ENCODE measurements at regions not wholly inside any gene's neighbourhood (a gene's known extent, or its start where the extent isn't known, plus 50 kb on each side); places are given as distances from the start of the nearest gene placed in this dataset.
"Not testable (repeated sequence)": the region's sequence is repeated elsewhere in the genome, so short reads cannot be mapped to it uniquely, and the experiment has no call there.

GRCh38 chr1:118828038-118828437 lies 160.1 kb downstream of the TBX15 start:
- no peak for DNase-seq (ENCODE audit: low read depth in 2 of 2)

GRCh38 chr1:118827636-118828035 lies 160.5 kb downstream of the TBX15 start:
- no peak for DNase-seq (ENCODE audit: low read depth in 2 of 2)

DNA sequence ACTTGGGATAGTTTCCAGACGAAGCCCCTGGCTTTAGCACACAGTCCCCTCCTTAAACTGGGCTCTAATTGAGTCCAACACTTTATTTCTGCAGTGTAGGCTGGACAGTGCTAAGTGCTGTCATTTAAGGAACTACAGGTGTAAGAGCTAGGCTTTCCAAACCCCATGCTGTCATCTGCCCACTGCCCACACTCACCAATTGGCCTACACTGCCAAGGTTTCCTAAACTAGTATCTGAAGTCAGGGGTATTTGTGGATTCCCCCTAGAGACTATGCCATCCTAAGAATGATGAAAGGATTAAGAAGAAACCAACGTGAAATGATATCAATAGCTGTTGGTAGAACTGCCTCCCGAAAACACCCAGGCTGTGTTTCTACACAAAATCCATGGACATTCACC lies 160.9 kb downstream of the TBX15 start:
- no peak for DNase-seq (ENCODE audit: low read depth in 2 of 2)

DNA sequence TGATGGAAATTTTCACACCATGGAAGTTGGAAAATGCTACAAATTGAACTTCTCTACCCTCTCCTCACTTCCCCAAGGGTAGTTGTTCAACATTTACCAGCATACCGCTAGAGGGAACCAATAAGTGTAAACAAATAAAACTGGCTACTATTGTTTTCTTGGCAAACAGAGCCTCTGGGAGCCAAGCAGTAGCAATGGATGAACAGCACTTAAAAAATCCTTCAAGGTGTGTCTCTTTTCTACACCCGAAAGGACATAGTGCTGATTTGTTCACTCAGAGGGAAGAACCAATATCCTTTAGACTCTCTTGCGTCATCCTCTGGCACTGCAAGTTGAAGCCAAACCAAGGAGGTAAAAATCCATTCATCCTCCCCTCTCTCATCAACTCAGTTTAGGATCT lies 161.5 kb downstream of the TBX15 start:
- DNase-seq (ENCODE audit: low read depth in 2 of 2), result no peak

GRCh38 chr1:118825619-118826018 lies 162.5 kb downstream of the TBX15 start:
- DNase-seq (ENCODE audit: low read depth in 2 of 2), result no peak

- DNase-seq (ENCODE audit: low read depth in 2 of 2), result no peak
Observed at GRCh38 chr1:118821801-118822200, 166.3 kb downstream of the TBX15 start.

DNA sequence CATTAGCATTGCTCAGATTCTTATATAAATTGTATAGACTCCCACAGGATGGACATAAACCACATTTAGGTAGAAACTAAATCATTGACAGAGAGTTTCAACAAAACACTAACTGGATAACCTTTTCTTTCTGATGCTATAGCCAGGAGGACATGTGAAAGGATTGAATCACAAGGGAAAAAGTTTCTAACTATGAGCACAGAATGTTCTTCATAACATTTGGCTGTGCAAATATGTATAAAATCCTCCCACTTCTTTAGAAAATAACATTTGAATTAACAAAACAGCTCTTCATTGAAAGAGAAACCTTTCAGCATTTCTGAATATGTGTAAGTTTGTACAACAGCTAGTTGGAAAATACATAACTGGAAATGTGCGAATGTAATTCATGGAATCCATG lies 167.3 kb downstream of the TBX15 start:
- DNase-seq (ENCODE audit: low read depth in 2 of 2), result no peak

- peak in 1 of 2 donors; percentile 24 for DNase-seq (ENCODE audit: low read depth in 2 of 2)
Observed at GRCh38 chr1:118815909-118816308, 172.2 kb downstream of the TBX15 start.

DNA sequence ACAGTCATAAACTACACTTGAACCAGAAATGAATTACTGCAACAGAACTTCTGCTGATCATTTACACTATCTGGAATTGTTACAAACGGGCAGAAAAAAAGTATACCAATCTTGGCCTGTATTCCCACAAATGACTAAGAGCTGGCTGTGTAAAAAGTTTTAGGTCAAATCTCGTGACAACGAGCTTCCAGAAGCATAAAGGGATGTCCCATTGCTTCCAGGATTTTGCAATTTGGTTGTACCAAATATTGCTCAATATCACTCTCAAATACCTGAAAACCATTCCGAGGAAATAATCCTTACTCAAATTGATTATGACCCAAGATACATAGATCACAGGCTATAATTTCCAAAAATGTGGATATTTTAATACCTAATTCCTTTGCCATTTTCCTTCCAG lies 175.6 kb downstream of the TBX15 start:
- DNase-seq (ENCODE audit: low read depth in 2 of 2), result no peak

DNA sequence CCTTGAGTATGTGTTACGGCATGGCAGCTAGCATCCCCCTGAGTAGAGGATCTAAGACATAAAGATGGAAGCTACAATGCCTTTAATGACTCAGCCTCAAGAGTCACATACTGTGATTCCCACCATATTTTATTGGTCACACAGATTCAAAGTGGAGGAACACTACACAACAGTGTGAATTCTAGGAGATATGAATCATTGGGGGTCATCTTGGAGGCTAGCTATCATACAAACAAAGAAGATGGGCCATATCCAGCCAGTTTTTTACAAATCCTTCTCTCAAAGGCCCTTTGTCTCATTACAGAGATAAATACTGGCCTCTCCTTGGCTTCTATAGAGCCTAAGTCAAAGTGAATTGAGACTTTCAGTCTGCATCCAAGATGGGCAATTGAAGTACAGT lies 177.0 kb downstream of the TBX15 start:
- DNase-seq (ENCODE audit: low read depth in 2 of 2), result no peak

DNA sequence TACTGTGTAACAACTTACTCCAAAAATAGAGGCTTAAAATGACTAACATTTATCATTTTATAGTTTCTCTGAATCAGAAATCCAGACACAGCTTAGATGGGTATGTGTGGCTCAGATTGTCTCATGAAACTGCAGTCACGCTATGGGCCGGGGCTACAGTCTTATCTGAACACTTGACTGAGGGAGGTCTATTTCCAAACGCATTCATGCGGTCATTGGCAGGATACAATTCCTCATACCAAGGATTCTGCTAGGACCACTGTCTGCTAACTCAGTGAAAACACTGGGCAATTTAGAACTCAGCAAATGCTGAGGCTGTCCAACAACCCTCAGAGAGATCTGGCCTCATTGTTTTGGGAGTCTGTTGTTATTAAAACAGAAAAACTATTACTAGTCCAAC lies 178.6 kb downstream of the TBX15 start:
- no peak for DNase-seq (ENCODE audit: low read depth in 2 of 2)

- DNase-seq (ENCODE audit: low read depth in 2 of 2), result not testable (repeated sequence)
Observed at GRCh38 chr1:118803128-118803527, 185.0 kb downstream of the TBX15 start.

GRCh38 chr1:118791094-118791691 lies 196.9 kb downstream of the TBX15 start:
- DNase-seq (ENCODE audit: low read depth in 2 of 2), result no peak

GRCh38 chr1:118788463-118788862 lies 199.7 kb downstream of the TBX15 start:
- no peak for DNase-seq (ENCODE audit: low read depth in 2 of 2)

DNA sequence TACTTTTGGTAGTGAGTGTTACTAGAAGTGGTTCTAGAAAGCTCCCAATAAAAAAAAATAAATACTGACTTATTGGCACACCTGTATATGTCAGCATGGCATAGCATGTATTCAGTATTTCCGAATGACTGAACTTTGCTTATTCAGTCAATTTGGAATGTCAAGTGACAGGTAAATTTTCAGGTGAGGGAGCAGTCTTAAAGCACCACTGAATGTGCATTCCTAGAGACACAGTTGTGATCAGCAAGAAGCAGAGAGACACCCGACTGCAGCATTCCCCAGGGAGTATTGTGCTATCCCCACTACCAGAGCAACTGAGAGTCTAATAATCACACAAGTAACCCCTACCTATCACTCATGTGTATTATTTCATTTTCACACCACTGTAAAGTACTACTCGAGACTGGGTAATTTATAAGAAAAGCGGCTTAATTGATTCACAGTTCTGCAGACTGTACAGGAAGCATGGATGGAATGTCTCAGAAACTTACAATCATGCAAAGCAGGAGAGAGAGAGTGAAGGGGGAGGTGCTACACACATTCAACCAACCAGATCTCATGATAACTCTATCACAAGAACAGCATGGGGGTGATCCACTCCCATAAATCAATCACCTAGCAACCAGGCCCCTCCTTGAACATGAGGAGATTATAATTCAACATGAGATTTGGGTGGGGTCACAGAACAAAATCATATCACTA lies 201.5 kb downstream of the TBX15 start:
- DNase-seq (ENCODE audit: low read depth in 2 of 2), result no peak

- no peak for DNase-seq (ENCODE audit: low read depth in 2 of 2)
Observed at GRCh38 chr1:118785246-118785645, 202.9 kb downstream of the TBX15 start.

- DNase-seq (ENCODE audit: low read depth in 2 of 2), result no peak
Observed at GRCh38 chr1:118783095-118783758, 204.9 kb downstream of the TBX15 start.

DNA sequence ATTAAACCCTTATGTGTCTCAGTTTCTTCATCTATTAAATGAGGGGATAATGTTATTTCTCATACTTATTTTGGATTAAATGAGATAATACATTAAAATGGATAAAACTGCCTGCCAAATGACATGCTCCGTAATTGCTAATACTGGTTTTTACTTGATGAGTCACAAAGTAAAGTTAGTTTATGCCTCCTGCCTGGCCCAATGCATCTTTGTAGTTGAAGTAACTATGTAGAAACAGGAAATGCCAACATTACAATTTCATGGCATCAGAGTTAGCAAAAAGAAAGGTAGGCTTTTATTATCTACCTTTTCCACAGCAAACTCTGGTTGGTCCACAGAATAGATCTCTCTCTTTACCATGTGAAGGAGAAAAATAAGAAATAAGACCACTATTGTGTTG lies 214.5 kb downstream of the TBX15 start:
- DNase-seq (ENCODE audit: low read depth in 2 of 2), result no peak

GRCh38 chr1:118767971-118768370 lies 220.2 kb downstream of the TBX15 start:
- no peak for DNase-seq (ENCODE audit: low read depth in 2 of 2)

DNA sequence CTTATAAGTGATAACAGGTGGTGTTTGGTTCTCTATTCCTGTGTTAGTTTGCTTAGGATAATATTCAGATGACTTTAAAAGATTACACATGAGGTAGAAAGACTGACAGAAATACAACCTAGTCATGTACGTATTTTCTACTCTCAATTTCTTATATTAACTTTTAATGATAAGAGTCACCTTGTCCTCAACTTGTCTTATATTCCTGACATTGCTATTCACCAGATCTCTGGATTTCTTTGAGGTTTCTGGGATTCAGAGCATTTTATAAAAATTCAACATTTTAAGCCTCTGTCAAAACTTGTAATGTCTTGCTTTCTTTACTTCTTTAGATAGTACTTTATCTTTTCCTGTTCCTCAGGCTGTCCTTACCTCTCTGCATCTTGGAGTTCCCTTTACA lies 234.2 kb downstream of the TBX15 start:
- no peak for DNase-seq (ENCODE audit: low read depth in 2 of 2)

GRCh38 chr1:118751166-118751565 lies 237.0 kb downstream of the TBX15 start:
- DNase-seq (ENCODE audit: low read depth in 2 of 2), result no peak

- no peak for DNase-seq (ENCODE audit: low read depth in 2 of 2)
Observed at GRCh38 chr1:118744420-118744819, 243.7 kb downstream of the TBX15 start.

DNA sequence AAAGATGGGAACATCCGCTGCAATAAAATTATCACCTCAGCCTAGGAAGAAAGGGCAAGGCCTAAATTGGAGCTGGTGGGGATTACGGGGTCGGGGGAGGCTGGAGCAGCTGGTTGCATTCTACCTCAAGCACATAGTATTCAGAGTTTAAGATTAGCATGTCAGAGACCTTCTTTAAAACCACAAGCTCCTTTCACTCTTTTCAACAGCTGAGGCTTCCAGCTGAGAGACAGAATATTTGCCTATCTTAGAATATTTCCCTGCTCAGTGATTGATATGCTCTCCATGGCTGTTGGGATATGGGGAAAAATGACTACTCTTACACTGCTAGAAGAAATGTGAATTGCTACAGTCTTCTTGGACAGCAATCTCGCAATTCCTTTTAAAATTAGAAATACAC lies 248.6 kb downstream of the TBX15 start:
- no peak for DNase-seq (ENCODE audit: low read depth in 2 of 2)

Measured in dermis microvascular lymphatic vessel endothelial cell (primary cell).